COR-L47 (cell line): ENCODE measurements at regions not wholly inside any gene's neighbourhood (a gene's known extent, or its start where the extent isn't known, plus 50 kb on each side); places are given as distances from the start of the nearest gene placed in this dataset.
"Not testable (repeated sequence)": the region's sequence is repeated elsewhere in the genome, so short reads cannot be mapped to it uniquely, and the experiment has no call there.

Experiments used
- DNase-seq: peaks from one replicate; lab custom pipeline; 2025; lab: John Stamatoyannopoulos, UW

- DNase-seq, result no peak
These were observed 545.0 kb downstream of the SLCO4C1 start for GRCh38 chr5:101751105-101751504.

- DNase-seq, result not testable (repeated sequence)
These were observed 553.1 kb downstream of the SLCO4C1 start for GRCh38 chr5:101743000-101743399.

- no peak for DNase-seq
These were observed 567.2 kb downstream of the SLCO4C1 start for GRCh38 chr5:101728933-101729332.

DNA sequence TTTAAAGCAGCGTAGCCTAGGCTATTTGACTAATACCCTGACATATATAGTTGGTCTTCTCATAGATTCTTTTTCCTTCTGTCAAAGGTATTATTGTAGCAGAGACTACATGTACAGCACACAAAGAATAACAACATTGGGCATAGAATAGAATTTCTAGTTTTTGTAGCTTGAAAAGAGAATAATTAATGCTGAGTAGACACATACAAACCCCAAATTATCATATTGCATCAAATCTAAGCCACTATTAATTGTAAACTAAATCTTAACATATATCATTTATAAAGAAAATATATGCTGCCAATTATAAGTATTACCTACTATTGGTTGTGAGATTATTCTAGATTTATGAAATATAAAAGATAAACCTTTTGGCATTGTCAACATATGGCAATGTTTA, 574.5 kb downstream of the SLCO4C1 start:
- DNase-seq, result no peak

DNA sequence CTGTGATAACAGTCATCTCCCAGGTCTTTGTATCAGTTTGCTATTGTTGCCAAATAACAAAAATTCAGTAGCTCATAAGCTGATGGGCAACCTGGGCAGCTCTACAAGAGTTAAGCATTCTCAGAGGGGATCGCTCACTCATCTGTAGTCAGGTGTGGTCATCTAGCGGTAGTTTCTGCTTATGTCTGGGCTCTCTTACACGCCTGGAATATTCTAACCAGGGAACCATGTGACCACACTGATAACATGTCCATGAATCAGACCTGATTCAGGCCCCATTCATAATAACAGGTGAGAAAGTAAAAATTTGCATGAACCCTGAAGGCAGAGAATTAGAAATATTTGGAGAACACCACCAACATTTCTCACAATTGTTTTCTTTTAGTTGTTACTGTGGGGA, 576.1 kb downstream of the SLCO4C1 start:
- no peak for DNase-seq

DNA sequence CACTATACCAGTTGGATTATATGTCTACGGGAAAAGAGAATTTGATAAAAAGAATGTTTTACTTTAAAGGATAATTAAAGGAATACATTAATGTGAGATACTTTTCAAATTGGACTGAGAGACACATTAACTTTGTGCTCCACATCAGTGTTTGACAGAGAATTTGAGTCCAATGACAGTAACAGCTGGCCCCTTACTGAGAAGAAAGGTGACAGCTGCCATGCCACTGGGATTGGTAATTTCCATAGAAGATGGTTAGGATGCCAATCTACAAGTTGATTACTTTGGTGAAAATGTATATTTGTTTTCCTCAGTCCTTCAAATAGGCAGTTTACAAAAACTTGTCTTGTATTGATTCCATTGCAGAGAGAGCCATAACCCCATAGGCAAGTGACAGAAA, 578.4 kb downstream of the SLCO4C1 start:
- no peak for DNase-seq

- no peak for DNase-seq
These were observed 579.1 kb downstream of the SLCO4C1 start for GRCh38 chr5:101716941-101717340.

DNA sequence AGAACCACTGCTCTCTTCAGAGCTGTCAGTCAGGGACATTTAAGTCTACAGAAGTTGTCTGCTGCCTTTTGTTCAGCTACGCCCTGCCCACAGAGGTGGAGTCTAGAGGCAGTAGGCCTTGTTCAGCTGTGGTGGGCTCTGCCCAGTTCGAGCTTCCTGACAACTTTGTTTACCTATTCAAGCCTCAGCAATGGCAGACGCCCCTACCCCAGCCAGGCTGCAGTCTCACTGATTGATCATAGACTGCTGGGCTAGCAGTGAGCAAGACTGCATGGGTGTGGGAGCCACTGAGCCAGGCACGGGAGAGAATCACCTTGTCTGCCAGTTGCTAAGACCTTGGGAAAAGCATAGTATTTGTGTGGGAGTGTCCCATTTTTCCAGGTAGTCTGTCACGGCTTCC, 580.3 kb downstream of the SLCO4C1 start:
- DNase-seq, result not testable (repeated sequence)

DNA sequence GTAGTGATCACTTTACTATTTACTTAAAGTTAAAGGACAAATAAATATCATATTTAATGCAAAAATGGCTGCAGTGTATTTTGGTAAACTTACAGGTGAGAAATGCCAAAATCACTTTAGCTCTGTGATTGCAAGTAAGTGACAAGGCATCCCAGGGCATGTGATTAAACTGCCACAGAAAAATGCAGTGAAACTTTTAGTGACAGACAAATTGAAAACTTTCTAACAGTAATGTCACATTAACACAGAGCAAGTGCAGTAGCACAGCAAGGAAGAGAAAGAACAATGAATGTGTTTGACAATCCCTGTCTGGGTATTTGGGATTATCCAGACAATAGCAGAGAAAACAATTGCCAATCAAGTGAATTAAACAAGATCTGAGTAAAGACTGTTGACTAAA, 606.8 kb downstream of the SLCO4C1 start:
- no peak for DNase-seq

GRCh38 chr5:101688156-101688555, 607.9 kb downstream of the SLCO4C1 start:
- DNase-seq, result no peak

DNA sequence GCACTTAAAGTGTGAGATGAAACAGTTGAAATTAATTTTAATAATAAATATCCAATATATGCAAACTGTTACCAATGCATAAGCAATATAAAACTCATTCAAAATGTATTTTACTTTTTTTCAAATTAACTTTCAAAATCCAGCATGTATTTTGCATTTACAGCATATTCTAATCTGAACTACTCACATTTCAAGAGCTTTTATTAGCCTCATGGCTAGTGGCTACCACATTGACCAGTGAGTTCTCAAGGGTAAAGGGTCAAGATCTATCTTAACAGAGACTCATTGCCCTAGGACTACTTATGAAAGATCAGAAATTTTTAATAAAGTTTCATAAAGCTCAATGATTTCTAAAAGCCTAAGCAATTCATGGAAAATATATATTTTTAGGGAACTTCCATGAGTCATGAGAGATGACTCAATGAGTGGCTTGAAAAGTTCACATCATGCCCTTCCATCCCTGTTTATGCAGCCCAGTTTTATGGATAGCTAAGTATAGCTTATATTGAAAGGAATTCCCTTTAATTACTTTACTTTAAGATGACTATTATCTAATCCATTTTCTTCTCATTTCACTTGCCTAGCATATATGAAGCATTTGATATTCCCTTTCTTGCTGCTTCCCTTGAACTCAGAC, 608.6 kb downstream of the SLCO4C1 start:
- no peak for DNase-seq

GRCh38 chr5:101686536-101687157, 609.4 kb downstream of the SLCO4C1 start:
- DNase-seq, result no peak

- no peak for DNase-seq
These were observed 616.3 kb downstream of the SLCO4C1 start for GRCh38 chr5:101679816-101680215.

GRCh38 chr5:101678481-101679193, 617.4 kb downstream of the SLCO4C1 start:
- peak; percentile 64 for DNase-seq

DNA sequence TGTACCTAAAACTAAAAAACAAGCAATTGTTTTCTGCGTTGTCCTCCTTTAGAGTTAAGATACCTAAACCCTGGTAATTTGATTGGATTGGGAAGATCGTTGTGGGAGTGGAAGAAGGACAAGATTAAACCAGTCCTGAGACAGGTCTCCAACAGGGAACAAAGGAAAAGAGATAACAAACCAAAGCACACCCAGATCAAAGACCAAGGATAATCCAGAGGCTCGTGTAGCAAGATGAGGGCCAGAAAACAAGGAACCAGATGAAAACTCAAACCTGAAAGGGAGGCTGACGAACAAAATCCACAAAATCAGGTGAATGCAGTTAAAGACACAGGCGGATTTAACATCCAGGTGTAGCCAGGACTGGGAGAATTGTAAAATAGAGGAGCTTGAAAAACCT, 618.1 kb downstream of the SLCO4C1 start:
- DNase-seq, result no peak

DNA sequence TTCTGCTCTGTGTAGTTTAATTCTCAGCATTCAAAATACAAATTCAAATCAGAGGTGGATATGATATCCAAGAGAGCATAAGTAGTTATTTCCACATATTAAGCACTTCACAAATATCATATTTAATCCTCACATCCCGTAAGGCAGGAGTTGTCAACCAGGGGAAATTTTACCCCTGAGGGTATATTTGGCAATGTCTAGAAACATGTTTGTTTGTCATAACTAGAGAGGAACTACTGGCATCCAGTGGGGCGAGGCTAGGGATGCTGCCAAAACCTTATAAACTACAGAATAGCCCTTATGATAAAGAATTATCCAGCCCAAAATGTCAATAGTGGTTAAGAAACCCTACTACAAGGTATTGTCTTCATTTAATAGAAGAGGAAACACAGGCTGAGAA, 619.4 kb downstream of the SLCO4C1 start:
- DNase-seq, result peak; percentile 34

DNA sequence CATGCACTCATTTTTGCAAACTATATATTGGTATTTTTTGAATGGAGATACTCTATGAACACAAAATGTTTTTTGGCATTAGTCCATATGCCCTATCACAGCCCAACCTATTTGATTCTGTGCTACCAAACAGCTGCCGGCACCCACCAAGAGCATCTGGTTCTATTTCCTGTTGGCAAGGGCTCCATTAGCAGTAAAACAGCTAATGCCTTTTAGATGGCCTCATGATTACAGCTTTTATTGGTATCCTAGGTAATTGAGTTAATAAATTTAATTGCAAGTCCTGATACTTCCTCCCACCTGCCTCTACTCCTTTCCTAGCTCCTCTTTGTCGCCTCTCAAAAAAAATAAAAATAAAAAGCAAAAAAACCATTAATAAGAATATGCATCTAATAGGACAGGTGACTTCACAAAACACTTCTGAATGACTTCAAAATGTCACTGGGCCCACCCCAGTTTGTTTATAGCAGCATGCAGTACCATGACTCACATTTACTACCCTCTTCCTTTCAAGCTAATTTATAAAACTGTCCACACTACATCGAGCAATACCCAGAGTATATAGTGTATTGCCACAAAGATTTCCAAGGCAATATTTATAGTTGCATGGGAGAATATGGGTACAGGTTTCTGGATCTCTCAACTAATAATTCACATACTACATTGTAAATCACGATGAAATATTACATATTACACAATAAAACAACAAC, 620.4 kb downstream of the SLCO4C1 start:
- DNase-seq, result peak; percentile 73

DNA sequence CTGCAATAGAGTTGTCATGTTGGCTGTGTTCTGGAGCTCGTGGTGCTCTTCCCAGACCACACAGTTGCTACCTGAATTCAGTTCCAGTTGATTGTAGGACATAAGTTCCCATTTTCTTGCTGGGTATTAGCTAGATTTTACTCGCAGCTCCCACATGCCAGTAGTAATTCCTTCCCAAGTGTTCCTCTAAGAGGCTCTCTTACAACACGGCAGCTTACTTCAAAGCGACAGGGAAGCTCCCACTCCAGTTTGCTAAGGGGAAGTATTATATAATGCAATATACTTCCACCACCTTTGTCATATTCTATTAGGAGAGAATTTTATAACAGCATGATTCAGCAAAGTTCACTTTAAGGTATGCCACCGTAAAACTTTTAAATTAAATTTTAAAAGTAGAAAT, 623.0 kb downstream of the SLCO4C1 start:
- DNase-seq, result no peak

DNA sequence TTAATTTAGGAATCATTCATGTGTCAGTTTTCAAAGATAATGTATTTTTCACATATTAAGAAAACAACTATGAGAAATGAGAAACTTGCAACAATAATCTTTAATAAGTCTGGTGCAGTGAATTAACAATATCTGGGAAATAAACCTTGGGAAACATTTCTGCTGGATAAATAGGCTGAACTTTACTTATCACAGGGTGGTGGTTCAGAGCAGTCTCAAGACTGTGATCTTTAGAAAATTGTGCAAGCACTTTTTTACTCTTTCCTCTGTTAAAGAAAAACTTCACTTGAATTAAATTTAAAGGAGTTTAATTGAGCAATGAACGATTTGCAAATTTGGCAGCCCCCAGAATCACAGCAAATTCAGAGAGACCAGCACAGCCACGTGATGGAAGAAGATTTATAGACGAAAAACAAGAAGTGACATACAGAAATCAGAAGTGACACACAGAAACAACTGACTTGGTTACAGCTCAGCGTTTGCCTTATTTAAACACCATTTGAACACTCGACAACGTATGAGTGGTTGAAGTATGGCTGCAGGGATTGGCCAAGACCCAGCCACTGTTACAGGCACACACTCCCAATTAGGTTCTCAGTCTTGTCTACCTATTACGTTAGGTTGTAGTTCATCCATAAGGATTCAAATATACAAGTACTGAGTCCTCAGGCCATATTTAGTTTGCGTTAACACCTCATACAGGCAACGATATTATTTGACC, 631.9 kb downstream of the SLCO4C1 start:
- no peak for DNase-seq

GRCh38 chr5:101663543-101663942, 632.5 kb downstream of the SLCO4C1 start:
- DNase-seq, result no peak

DNA sequence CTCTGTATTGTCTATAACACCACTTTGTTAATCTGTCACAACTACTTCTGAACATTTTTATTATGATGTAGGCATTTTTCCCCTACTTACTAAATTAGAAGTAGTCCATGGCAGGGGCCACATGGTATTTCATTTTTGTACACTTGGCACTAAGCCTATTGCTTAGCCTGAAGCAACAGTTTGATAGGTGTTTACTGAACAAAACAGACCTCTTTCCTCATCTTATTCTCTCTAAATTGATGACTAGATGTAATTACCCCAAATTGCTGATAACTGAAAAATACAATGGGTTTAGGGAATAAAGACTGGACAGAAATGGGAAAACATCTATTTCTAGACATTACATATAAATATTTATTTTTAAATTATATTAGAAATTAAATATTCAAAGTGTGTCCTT, 633.8 kb downstream of the SLCO4C1 start:
- peak; percentile 17 for DNase-seq

- DNase-seq, result no peak
These were observed 637.7 kb downstream of the SLCO4C1 start for GRCh38 chr5:101658433-101658832.
